Trophoblast cell (in vitro differentiated cells and primary cell): ENCODE measurements at regions not wholly inside any gene's neighbourhood (a gene's known extent, or its start where the extent isn't known, plus 50 kb on each side); places are given as distances from the start of the nearest gene placed in this dataset.

Experiments used
- DNase-seq, 2 donors: peaks; one replicate each; pipeline ENCODE4 v3.0.0-alpha.2; 2016
- H2AFZ ChIP-seq: 2 replicates; pipeline ENCODE4 v1.6.1; 2013; ENCODE audit warnings: low read length, moderate library complexity, mild to moderate bottlenecking; ENCODE audit not compliant: insufficient read depth, poor library complexity
- H2AK5ac ChIP-seq: 2 replicates; pipeline ENCODE4 v1.6.1; 2013; ENCODE audit warnings: mild to moderate bottlenecking, low read length
- H2BK120ac ChIP-seq: 2 replicates; pipeline ENCODE4 v1.6.1; 2013; ENCODE audit warnings: low read length, mild to moderate bottlenecking, moderate library complexity; ENCODE audit not compliant: insufficient read depth, poor library complexity
- H2BK12ac ChIP-seq: 2 replicates; pipeline ENCODE4 v1.6.1; 2013; ENCODE audit warnings: mild to moderate bottlenecking, low read length, moderate library complexity
- H2BK5ac ChIP-seq: 2 replicates; pipeline ENCODE4 v1.6.1; 2013; ENCODE audit warnings: low read length, low read depth, moderate library complexity, mild to moderate bottlenecking; ENCODE audit not compliant: poor library complexity
- H3K14ac ChIP-seq: 2 replicates; pipeline ENCODE4 v1.6.1; 2013; ENCODE audit warnings: mild to moderate bottlenecking, low read length
- H3K18ac ChIP-seq: 2 replicates; pipeline ENCODE4 v1.6.1; 2013; ENCODE audit warnings: mild to moderate bottlenecking, low read length
- H3K23ac ChIP-seq: 2 replicates; pipeline ENCODE4 v1.6.1; 2013; ENCODE audit warnings: low read length
- H3K27ac ChIP-seq: 2 replicates; pipeline ENCODE4 v1.5.1; 2013; ENCODE audit warnings: low read depth, mild to moderate bottlenecking, inconsistent platforms, low read length, moderate library complexity
- H3K27me3 ChIP-seq: 2 replicates; pipeline ENCODE4 v1.6.1; 2013; ENCODE audit warnings: inconsistent platforms, mild to moderate bottlenecking, low read length, moderate library complexity; ENCODE audit not compliant: insufficient read depth
- H3K36me3 ChIP-seq, 2 experiments: 1 replicate in 1 of 2; 2 replicates in 1 of 2; pipeline ENCODE4 v1.6.1; 2013; ENCODE audit warnings: low read length in 2 of 2, mild to moderate bottlenecking in 2 of 2, moderate library complexity in 1 of 2; ENCODE audit not compliant: insufficient read depth in 2 of 2, control insufficient read depth in 1 of 2
- H3K4ac ChIP-seq: 2 replicates; pipeline ENCODE4 v1.6.1; 2013; ENCODE audit warnings: low read depth, mild to moderate bottlenecking, low read length, moderate library complexity
- H3K4me1 ChIP-seq, 2 experiments: 1 replicate in 1 of 2; 2 replicates in 1 of 2; pipeline ENCODE4 v1.6.1; 2013; ENCODE audit warnings: low read length in 2 of 2, mild to moderate bottlenecking in 2 of 2, moderate library complexity in 1 of 2; ENCODE audit not compliant: insufficient read depth in 2 of 2, control insufficient read depth in 1 of 2
- H3K4me2 ChIP-seq: 2 replicates; pipeline ENCODE4 v1.6.1; 2013; ENCODE audit warnings: inconsistent platforms, mild to moderate bottlenecking, low read length, moderate library complexity
- H3K4me3 ChIP-seq: 2 replicates; pipeline ENCODE4 v1.5.1; 2013; ENCODE audit warnings: mild to moderate bottlenecking, low read depth, low read length, inconsistent platforms
- H3K79me1 ChIP-seq: one replicate; pipeline ENCODE4 v1.6.1; 2013; ENCODE audit warnings: low read length
- H3K79me2 ChIP-seq: 2 replicates; pipeline ENCODE4 v1.6.1; 2013; ENCODE audit warnings: low read length, mild to moderate bottlenecking; ENCODE audit not compliant: control insufficient read depth, insufficient read depth, poor library complexity
- H3K9ac ChIP-seq: 2 replicates; pipeline ENCODE4 v1.6.1; 2013; ENCODE audit warnings: mild to moderate bottlenecking, low read length
- H3K9me3 ChIP-seq: 2 replicates; pipeline ENCODE4 v1.6.1; 2013; ENCODE audit warnings: low read depth, mild to moderate bottlenecking, control low read depth, inconsistent platforms, low read length; ENCODE audit not compliant: insufficient read depth
- H4K12ac ChIP-seq: 2 replicates; pipeline ENCODE4 v1.6.1; 2013; ENCODE audit warnings: low read depth, mild to moderate bottlenecking, low read length, moderate library complexity
- H4K8ac ChIP-seq: 2 replicates; pipeline ENCODE4 v1.6.1; 2013; ENCODE audit warnings: low read depth, mild to moderate bottlenecking, low read length, moderate library complexity
- H4K91ac ChIP-seq: one replicate; pipeline ENCODE4 v1.6.1; 2013; ENCODE audit warnings: low read depth, mild to moderate bottlenecking, low read length, moderate library complexity
- WGBS: extraction: QIAGEN DNeasy Blood & Tissue Kit; methylation state at CpG from one replicate; pipeline ENCODE4 v1.1.7; 2013; ENCODE audit warnings: missing lambda C conversion rate; ENCODE audit not compliant: insufficient read length, insufficient coverage; ENCODE audit errors: extremely low coverage; 5-methylcytosine and 5-hydroxymethylcytosine counted together

GRCh38 chr11:37504060-37504611 is 906.1 kb upstream of the RAG2 start:
- Histone ChIP-seq H4K8ac (no peak overlapping the region), H2BK120ac (peak overlapping the region; percentile 76), H3K18ac (no peak overlapping the region), H3K27ac (peak overlapping the region; percentile 97), H3K27me3 (no peaks in the 10 kb centered on the region), H3K4ac (no peak overlapping the region), H3K79me2 (peaks cover 2% of the 10 kb centered on the region), H2BK12ac (peak overlapping the region; percentile 40), H2AK5ac (no peak overlapping the region), H4K91ac (peak overlapping the region; percentile 14), H2BK5ac (peak overlapping the region; percentile 93), H3K9me3 (no peaks in the 10 kb centered on the region), H3K14ac (peak overlapping the region; percentile 85), H3K79me1 (peaks cover 19% of the 10 kb centered on the region), H3K9ac (no peak overlapping the region), H3K4me2 (no peak overlapping the region), H4K12ac (no peak overlapping the region), H3K23ac (no peak overlapping the region), H3K4me3 (no peak overlapping the region), H3K36me3 (no peaks in the 10 kb centered on the region), H3K4me1 (peaks cover 2 to 14% of the 10 kb centered on the region in 2 experiments), H2AFZ (no peak overlapping the region)
- WGBS: no CpG with 5 or more reads among the region's 3 CpGs
- DNase-seq: peak; percentile 5 to 42

- Histone ChIP-seq H3K79me2 (peaks cover 2% of the 10 kb centered on the region), H4K91ac (peak overlapping the region; percentile 97), H2AK5ac (peak overlapping the region; percentile 98), H3K27me3 (no peaks in the 10 kb centered on the region), H3K23ac (no peak overlapping the region), H3K9me3 (no peaks in the 10 kb centered on the region), H3K14ac (peak overlapping the region; percentile 85), H3K27ac (peak overlapping the region; percentile 97), H3K4me2 (no peak overlapping the region), H2AFZ (peak overlapping the region; percentile 63), H2BK12ac (peak overlapping the region; percentile 98), H2BK5ac (peak overlapping the region; percentile 98), H3K9ac (no peak overlapping the region), H2BK120ac (peak overlapping the region; percentile 96), H4K8ac (peak overlapping the region; percentile 79), H4K12ac (no peak overlapping the region), H3K36me3 (no peaks in the 10 kb centered on the region), H3K79me1 (peaks cover 19% of the 10 kb centered on the region), H3K4ac (peak overlapping the region; percentile 52), H3K18ac (peak overlapping the region; percentile 78), H3K4me1 (peaks cover 2 to 14% of the 10 kb centered on the region in 2 experiments), H3K4me3 (no peak overlapping the region)
- DNase-seq: no peak
- WGBS: no CpG with 5 or more reads among the region's 2 CpGs
These were observed 905.5 kb upstream of the RAG2 start for GRCh38 chr11:37503411-37504059.

- Histone ChIP-seq H3K4me1 (peaks cover 2 to 14% of the 10 kb centered on the region in 2 experiments), H3K27me3 (no peaks in the 10 kb centered on the region), H3K4me3 (no peak overlapping the region), H3K4ac (no peak overlapping the region), H3K23ac (no peak overlapping the region), H3K9me3 (no peaks in the 10 kb centered on the region), H3K27ac (no peak overlapping the region), H2BK120ac (no peak overlapping the region), H4K91ac (no peak overlapping the region), H4K12ac (no peak overlapping the region), H3K79me1 (peaks cover 19% of the 10 kb centered on the region), H3K36me3 (no peaks in the 10 kb centered on the region), H3K9ac (no peak overlapping the region), H3K18ac (no peak overlapping the region), H2AFZ (no peak overlapping the region), H2AK5ac (no peak overlapping the region), H2BK5ac (no peak overlapping the region), H3K14ac (no peak overlapping the region), H3K4me2 (no peak overlapping the region), H2BK12ac (no peak overlapping the region), H3K79me2 (peaks cover 2% of the 10 kb centered on the region), H4K8ac (no peak overlapping the region)
- no CpG with 5 or more reads among the region's 2 CpGs for WGBS
- no peak for DNase-seq
These were observed 904.2 kb upstream of the RAG2 start for GRCh38 chr11:37502202-37502601.

- H3K4ac ChIP-seq: no peak overlapping the region
- H2AFZ ChIP-seq: no peak overlapping the region
- no peak overlapping the region for H2BK12ac ChIP-seq
- DNase-seq: peak in 1 of 2 donors; percentile 13
- H2BK120ac ChIP-seq: no peak overlapping the region
- H2BK5ac ChIP-seq: peak overlapping the region; percentile 84
- no peaks in the 10 kb centered on the region for H3K9me3 ChIP-seq
- no peak overlapping the region for H4K91ac ChIP-seq
- H3K4me3 ChIP-seq: no peak overlapping the region
- no peak overlapping the region for H4K12ac ChIP-seq
- H3K18ac ChIP-seq: no peak overlapping the region
- H3K36me3 ChIP-seq: no peaks in the 10 kb centered on the region
- no peak overlapping the region for H2AK5ac ChIP-seq
- H3K14ac ChIP-seq: no peak overlapping the region
- WGBS: no CpG with 5 or more reads among the region's 2 CpGs
- no peaks in the 10 kb centered on the region for H3K27me3 ChIP-seq
- H3K27ac ChIP-seq: peak overlapping the region; percentile 90
- peaks cover 2% of the 10 kb centered on the region for H3K79me2 ChIP-seq
- no peak overlapping the region for H4K8ac ChIP-seq
- peaks cover 2 to 11% of the 10 kb centered on the region in 2 experiments for H3K4me1 ChIP-seq
- H3K79me1 ChIP-seq: peaks cover 13% of the 10 kb centered on the region
- no peak overlapping the region for H3K23ac ChIP-seq
- no peak overlapping the region for H3K4me2 ChIP-seq
- no peak overlapping the region for H3K9ac ChIP-seq
These were observed 902.4 kb upstream of the RAG2 start for GRCh38 chr11:37500425-37500824.
